ENCODE measurements at regions not wholly inside any gene's neighbourhood (a gene's known extent, or its start where the extent isn't known, plus 50 kb on each side); places are given as distances from the start of the nearest gene placed in this dataset.

GRCh38 chr2:125642032-125642431 is 1013.9 kb upstream of the GYPC start:
- TF ChIP-seq, protein P1, sequence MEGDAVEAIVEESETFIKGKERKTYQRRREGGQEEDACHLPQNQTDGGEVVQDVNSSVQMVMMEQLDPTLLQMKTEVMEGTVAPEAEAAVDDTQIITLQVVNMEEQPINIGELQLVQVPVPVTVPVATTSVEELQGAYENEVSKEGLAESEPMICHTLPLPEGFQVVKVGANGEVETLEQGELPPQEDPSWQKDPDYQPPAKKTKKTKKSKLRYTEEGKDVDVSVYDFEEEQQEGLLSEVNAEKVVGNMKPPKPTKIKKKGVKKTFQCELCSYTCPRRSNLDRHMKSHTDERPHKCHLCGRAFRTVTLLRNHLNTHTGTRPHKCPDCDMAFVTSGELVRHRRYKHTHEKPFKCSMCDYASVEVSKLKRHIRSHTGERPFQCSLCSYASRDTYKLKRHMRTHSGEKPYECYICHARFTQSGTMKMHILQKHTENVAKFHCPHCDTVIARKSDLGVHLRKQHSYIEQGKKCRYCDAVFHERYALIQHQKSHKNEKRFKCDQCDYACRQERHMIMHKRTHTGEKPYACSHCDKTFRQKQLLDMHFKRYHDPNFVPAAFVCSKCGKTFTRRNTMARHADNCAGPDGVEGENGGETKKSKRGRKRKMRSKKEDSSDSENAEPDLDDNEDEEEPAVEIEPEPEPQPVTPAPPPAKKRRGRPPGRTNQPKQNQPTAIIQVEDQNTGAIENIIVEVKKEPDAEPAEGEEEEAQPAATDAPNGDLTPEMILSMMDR (conservative IDR thresholded peaks at IDR 0.05), result no peak
- no peak for TF ChIP-seq EZH2 (IDR thresholded peaks at IDR 0.05; ENCODE audit: low read depth)

Data from PC-9 (cell line).